H1 (cell line): ENCODE measurements at regions not wholly inside any gene's neighbourhood (a gene's known extent, or its start where the extent isn't known, plus 50 kb on each side); places are given as distances from the start of the nearest gene placed in this dataset.

ENCODE experiments used
- CTCF ChIA-PET: fragments of 300-600 bp; sonication (Branson Sonifier 250); formaldehyde crosslinking; loops from one replicate; lab custom pipeline; 2021; ENCODE audit not compliant: partially characterized antibody; lab: Charles Lee
- POLR2A ChIA-PET: fragments of 300-600 bp; sonication (Branson Sonifier 250); formaldehyde crosslinking; loops from one replicate; lab custom pipeline; 2021; ENCODE audit warnings: inconsistent platforms; ENCODE audit not compliant: partially characterized antibody; lab: Charles Lee
- DNase-seq, 2 experiments: peaks; one replicate each; pipeline versions ENCODE4 v3.0.0 to v3.0.0-alpha.2; 2010 to 2022; ENCODE audit warnings: low spot score in 2 of 2, low read depth in 1 of 2, mixed read lengths in 1 of 2
- FAIRE-seq: peaks from 2 replicates; lab custom pipeline; 2011; peaks lifted over from hg19 to GRCh38; lab: Jason Lieb, UNC
- H2AFZ ChIP-seq: 2 replicates; pipeline ENCODE4 v1.8.1; 2012; ENCODE audit warnings: low read length, inconsistent platforms
- H2AK5ac ChIP-seq: 2 replicates; pipeline ENCODE4 v1.6.1; 2013; ENCODE audit warnings: low read depth, low read length
- H2BK120ac ChIP-seq: replicated peaks from 2 replicates; pipeline ENCODE3; 2013; ENCODE audit warnings: low read depth, low read length, inconsistent platforms
- H2BK12ac ChIP-seq: 2 replicates; pipeline ENCODE4 v1.6.1; 2013; ENCODE audit warnings: low read depth, low read length
- H2BK15ac ChIP-seq: 2 replicates; pipeline ENCODE4 v1.6.1; 2013; ENCODE audit warnings: low read length
- H2BK20ac ChIP-seq: 2 replicates; pipeline ENCODE4 v1.6.1; 2013; ENCODE audit warnings: low read length
- H2BK5ac ChIP-seq: 2 replicates; pipeline ENCODE4 v1.6.1; 2013; ENCODE audit warnings: low read depth, low read length
- H3K14ac ChIP-seq: 2 replicates; pipeline ENCODE4 v1.6.1; 2013; ENCODE audit warnings: inconsistent platforms; ENCODE audit not compliant: insufficient read length
- H3K18ac ChIP-seq: 2 replicates; pipeline ENCODE4 v1.6.1; 2013; ENCODE audit warnings: low read length; ENCODE audit errors: extremely low read depth
- H3K23ac ChIP-seq: 2 replicates; pipeline ENCODE4 v1.6.1; 2013; ENCODE audit warnings: inconsistent platforms; ENCODE audit not compliant: insufficient read length
- H3K23me2 ChIP-seq: 2 replicates; pipeline ENCODE4 v1.6.1; 2013; ENCODE audit warnings: low read depth, low read length
- H3K27ac ChIP-seq: 2 replicates; pipeline ENCODE4 v1.6.1; 2011; ENCODE audit warnings: low read depth, low read length, inconsistent platforms
- H3K27me3 ChIP-seq, 4 experiments: replicated peaks in 1 of 4; 1 replicate in 1 of 4; 2 replicates in 3 of 4; pipeline versions ENCODE4 v1.6.1 to v1.8.1; 2011 to 2013; ENCODE audit warnings: low read length in 3 of 4, mild to moderate bottlenecking in 3 of 4, inconsistent platforms in 2 of 4, mixed read lengths in 2 of 4, moderate library complexity in 1 of 4; ENCODE audit not compliant: control insufficient read depth in 3 of 4, insufficient read depth in 3 of 4; ENCODE audit errors: extremely low read depth in 1 of 4
- H3K36me3 ChIP-seq, 4 experiments: 2 replicates each; pipeline versions ENCODE4 v1.6.1 to v1.8.1; 2011 to 2013; ENCODE audit warnings: mild to moderate bottlenecking in 4 of 4, low read length in 3 of 4, moderate library complexity in 2 of 4, control low read depth in 1 of 4, inconsistent platforms in 1 of 4; ENCODE audit not compliant: insufficient read depth in 4 of 4, control insufficient read depth in 2 of 4
- H3K4ac ChIP-seq: replicated peaks from 2 replicates; pipeline ENCODE3; 2013; ENCODE audit warnings: low read length, low read depth, mixed read lengths, inconsistent platforms; ENCODE audit not compliant: insufficient read length
- H3K4me1 ChIP-seq, 4 experiments: replicated peaks in 1 of 4; 1 replicate in 1 of 4; 2 replicates in 3 of 4; pipeline versions ENCODE4 v1.6.1 to v1.8.1; 2011 to 2013; ENCODE audit warnings: low read length in 3 of 4, inconsistent platforms in 2 of 4, mixed read lengths in 1 of 4; ENCODE audit not compliant: insufficient read depth in 4 of 4, control insufficient read depth in 3 of 4
- H3K4me2 ChIP-seq, 2 experiments: 2 replicates each; pipeline versions ENCODE4 v1.6.1 to v1.8.1; 2011 to 2013; ENCODE audit warnings: low read depth in 2 of 2, low read length in 2 of 2, control low read depth in 1 of 2, inconsistent platforms in 1 of 2, mild to moderate bottlenecking in 1 of 2; ENCODE audit not compliant: insufficient read depth in 1 of 2
- H3K4me3 ChIP-seq, 4 experiments: fragments of 200-600, 300-600 bp in 1 of 4; sonication (generic), shearing (Covaris generic), sonication (Bioruptor Twin) in 1 of 4; 2 replicates each; pipeline versions ENCODE4 v1.5.1 to v1.8.1; 2011 to 2016; ENCODE audit warnings: low read length in 4 of 4, low read depth in 3 of 4, control low read depth in 2 of 4, inconsistent platforms in 2 of 4, mild to moderate bottlenecking in 2 of 4, mixed read lengths in 1 of 4, moderate library complexity in 1 of 4; ENCODE audit not compliant: insufficient read depth in 2 of 4; ENCODE audit errors: extremely low read depth in 1 of 4
- H3K56ac ChIP-seq: replicated peaks from 2 replicates; pipeline ENCODE3; 2013; ENCODE audit warnings: low read depth, mild to moderate bottlenecking, mixed read lengths, low read length, inconsistent platforms; ENCODE audit not compliant: insufficient read length
- H3K79me1 ChIP-seq: 2 replicates; pipeline ENCODE4 v1.6.1; 2013; ENCODE audit warnings: low read depth, low read length, control low read depth
- H3K79me2 ChIP-seq, 2 experiments: 2 replicates each; pipeline versions ENCODE4 v1.6.1 to v1.8.1; 2012 to 2013; ENCODE audit warnings: low read length in 2 of 2, mild to moderate bottlenecking in 2 of 2, inconsistent platforms in 1 of 2; ENCODE audit not compliant: insufficient read depth in 2 of 2, control insufficient read depth in 1 of 2
- H3K9ac ChIP-seq, 4 experiments: replicated peaks in 1 of 4; 1 replicate in 1 of 4; 2 replicates in 3 of 4; pipeline versions ENCODE4 v1.6.1 to v1.8.1; 2011 to 2013; ENCODE audit warnings: low read depth in 3 of 4, low read length in 3 of 4, control low read depth in 2 of 4, mild to moderate bottlenecking in 2 of 4, moderate library complexity in 2 of 4, inconsistent platforms in 1 of 4; ENCODE audit errors: extremely low read depth in 1 of 4
- H3K9me3 ChIP-seq, 2 experiments: 2 replicates each; pipeline versions ENCODE4 v1.6.1 to v1.8.1; 2012 to 2013; ENCODE audit warnings: mild to moderate bottlenecking in 2 of 2, moderate library complexity in 2 of 2, control low read depth in 1 of 2, inconsistent platforms in 1 of 2, low read depth in 1 of 2, low read length in 1 of 2, mixed read lengths in 1 of 2; ENCODE audit not compliant: insufficient read depth in 2 of 2
- H4K20me1 ChIP-seq, 2 experiments: replicated peaks in 1 of 2; 2 replicates each; pipeline versions ENCODE3 to v1.8.1; 2011 to 2013; ENCODE audit warnings: inconsistent platforms in 2 of 2, low read length in 2 of 2, mild to moderate bottlenecking in 1 of 2; ENCODE audit not compliant: insufficient read depth in 2 of 2, control insufficient read depth in 1 of 2
- H4K5ac ChIP-seq: 2 replicates; pipeline ENCODE4 v1.6.1; 2013; ENCODE audit warnings: low read length, low read depth, mixed read lengths, inconsistent platforms; ENCODE audit not compliant: insufficient read length
- H4K8ac ChIP-seq: 2 replicates; pipeline ENCODE4 v1.8.0; 2013; ENCODE audit warnings: mild to moderate bottlenecking, moderate library complexity, low read length, inconsistent platforms; ENCODE audit not compliant: insufficient read depth; ENCODE audit errors: extremely low read depth
- H4K91ac ChIP-seq: replicated peaks from 2 replicates; pipeline ENCODE3; 2013; ENCODE audit warnings: low read length, mixed read lengths, inconsistent platforms; ENCODE audit not compliant: insufficient read length
- ASH2L ChIP-seq: fragments of 200-600, 300-600 bp; sonication (generic); IDR thresholded peaks from one replicate; pipeline ENCODE4 v1.7.1; 2017; ENCODE audit warnings: low read length
- ATF3 ChIP-seq: IDR thresholded peaks from 2 replicates; pipeline ENCODE4 v1.6.1; 2011; ENCODE audit warnings: low read depth, mild to moderate bottlenecking, low read length; ENCODE audit not compliant: insufficient read depth
- CBX8 ChIP-seq: fragments of 300-800, 300-1000 bp; sonication (generic); IDR thresholded peaks from 2 replicates; pipeline ENCODE4 v1.7.1; 2016; ENCODE audit warnings: low read depth, low read length, borderline replicate concordance
- CHD2 ChIP-seq: IDR thresholded peaks from 2 replicates; pipeline ENCODE4 v1.6.1; 2012; ENCODE audit warnings: low read length, improper control_type of control experiment
- EZH2 ChIP-seq: fragments of 200-600 bp; sonication (generic); IDR thresholded peaks from 2 replicates; pipeline ENCODE4 v1.7.1; 2012; ENCODE audit warnings: low read depth, mild to moderate bottlenecking, moderate library complexity, low read length, inconsistent platforms; ENCODE audit not compliant: severe bottlenecking
- GABPA ChIP-seq: IDR thresholded peaks from 2 replicates; pipeline ENCODE4 v1.6.1; 2011; ENCODE audit warnings: mild to moderate bottlenecking, low read length, moderate library complexity, borderline replicate concordance; ENCODE audit not compliant: insufficient read depth
- HDAC2 ChIP-seq, 2 experiments: fragments of 300-600 bp in 1 of 2; sonication (generic) in 1 of 2; IDR thresholded peaks; 2 replicates each; pipeline ENCODE4 v1.6.1; 2011 to 2012; ENCODE audit warnings: low read depth in 2 of 2, low read length in 2 of 2, mild to moderate bottlenecking in 2 of 2, moderate library complexity in 2 of 2, borderline replicate concordance in 1 of 2, inconsistent platforms in 1 of 2
- MAX ChIP-seq: IDR thresholded peaks from 2 replicates; pipeline ENCODE4 v1.6.1; 2012; ENCODE audit warnings: inconsistent platforms
- NRF1 ChIP-seq: IDR thresholded peaks from 2 replicates; pipeline ENCODE4 v1.6.1; 2011; ENCODE audit warnings: mild to moderate bottlenecking, low read depth, low read length, improper control_type of control experiment
- POU5F1 ChIP-seq: IDR thresholded peaks from 2 replicates; pipeline ENCODE4 v1.6.1; 2011; ENCODE audit warnings: low read depth, mild to moderate bottlenecking, low read length, moderate library complexity
- RBBP5 ChIP-seq: IDR thresholded peaks from 2 replicates; pipeline ENCODE4 v1.7.1; 2012; ENCODE audit warnings: low read depth, mild to moderate bottlenecking, inconsistent platforms, low read length, moderate library complexity, borderline replicate concordance
- SIRT6 ChIP-seq: IDR thresholded peaks from one replicate; pipeline ENCODE4 v1.7.1; 2012; ENCODE audit warnings: low read length, inconsistent platforms
- SP2 ChIP-seq: IDR thresholded peaks from 2 replicates; pipeline ENCODE4 v1.6.1; 2012; ENCODE audit warnings: mild to moderate bottlenecking, low read length, inconsistent platforms
- TBP ChIP-seq: IDR thresholded peaks from 2 replicates; pipeline ENCODE4 v1.6.1; 2011; ENCODE audit warnings: low read depth, low read length, improper control_type of control experiment
- ZNF274 ChIP-seq: IDR thresholded peaks from 2 replicates; pipeline ENCODE4 v1.7.0; 2012; ENCODE audit warnings: low read length, borderline replicate concordance; ENCODE audit errors: extremely low read depth
- WGBS, 2 experiments: shearing (Covaris generic) in 1 of 2; methylation state at CpG; one replicate each; pipeline versions ENCODE4 v1.1.6 to v1.1.7; 2013 to 2015; ENCODE audit warnings: low lambda C conversion rate in 2 of 2, mixed read lengths in 2 of 2, inconsistent platforms in 1 of 2, low coverage in 1 of 2, missing lambda C conversion rate in 1 of 2; ENCODE audit not compliant: insufficient replicate concordance in 2 of 2, insufficient coverage in 1 of 2, insufficient read length in 1 of 2; ENCODE audit errors: extremely low coverage in 1 of 2, missing lambda C conversion rate in 1 of 2; 5-methylcytosine and 5-hydroxymethylcytosine counted together

DNA sequence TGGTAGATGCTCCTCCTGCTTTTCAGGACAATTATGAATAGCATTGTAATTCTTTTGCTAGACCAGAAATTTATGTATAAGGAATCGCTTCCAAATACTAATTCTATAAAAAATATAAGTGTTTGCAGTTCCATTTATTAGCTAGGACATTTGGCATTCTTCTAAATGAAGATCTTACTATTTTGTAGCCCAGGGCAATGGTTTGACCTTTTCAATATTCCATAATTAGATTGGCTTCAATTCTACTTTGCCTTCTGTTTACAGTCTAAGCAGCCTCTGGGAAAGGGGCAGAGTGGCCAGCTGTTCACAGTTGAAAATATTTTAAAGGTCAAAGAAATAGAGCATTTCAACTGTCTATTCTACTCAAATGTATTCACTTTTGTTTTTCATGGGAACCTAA, 912.1 kb upstream of the GRIA3 start:
- WGBS, 2 experiments = 89% methylated on average over 1 of the region's 1 CpG; no CpG with 5 or more reads in 1 of the 2 experiments
- DNase-seq (no peak), FAIRE-seq (no peak)
- no peak overlapping the region for H2BK5ac ChIP-seq
- H3K36me3 ChIP-seq = no peaks in the 10 kb centered on the region
- no peak overlapping the region for H2BK12ac ChIP-seq
- no peak overlapping the region for H4K5ac ChIP-seq
- no peak overlapping the region for H3K23ac ChIP-seq
- H2AK5ac ChIP-seq = no peak overlapping the region
- no peak overlapping the region for H3K4me2 ChIP-seq
- no peak overlapping the region for H2BK15ac ChIP-seq
- H3K9me3 ChIP-seq = no peaks in the 10 kb centered on the region
- no peaks in the 10 kb centered on the region for H4K20me1 ChIP-seq
- no peaks in the 10 kb centered on the region for H3K79me2 ChIP-seq
- ChIA-PET POLR2A (no interaction called here), CTCF (no interaction called here)
- H3K79me1 ChIP-seq = no peaks in the 10 kb centered on the region
- no peak overlapping the region for H3K4me3 ChIP-seq
- H2BK20ac ChIP-seq = no peak overlapping the region
- H3K56ac ChIP-seq = no peak overlapping the region
- H3K9ac ChIP-seq = no peak overlapping the region
- no peak overlapping the region for H3K18ac ChIP-seq
- no peak overlapping the region for H2AFZ ChIP-seq
- H2BK120ac ChIP-seq = no peak overlapping the region
- H4K8ac ChIP-seq = no peak overlapping the region
- H3K4me1 ChIP-seq = no peaks in the 10 kb centered on the region
- no peaks in the 10 kb centered on the region for H3K27me3 ChIP-seq
- no peak overlapping the region for H3K14ac ChIP-seq
- no peaks in the 10 kb centered on the region for H3K23me2 ChIP-seq
- H3K4ac ChIP-seq = no peak overlapping the region
- H4K91ac ChIP-seq = no peak overlapping the region
- H3K27ac ChIP-seq = no peak overlapping the region
- TF ChIP-seq ATF3 (no peak), TBP (no peak), CHD2 (no peak), ASH2L (no peak), GABPA (no peak), POU5F1 (no peak), ZNF274 (no peak), SP2 (no peak), NRF1 (no peak), SIRT6 (no peak), MAX (no peak), RBBP5 (no peak), CBX8 (no peak), EZH2 (no peak), HDAC2 (IDR thresholded peaks at IDR 0.05; ENCODE audit: borderline replicate concordance in 1 of 2, low read depth in 2 of 2, low read length in 2 of 2) (no peak)
